Nephron (organoid): ENCODE measurements at regions not wholly inside any gene's neighbourhood (a gene's known extent, or its start where the extent isn't known, plus 50 kb on each side); places are given as distances from the start of the nearest gene placed in this dataset.
A peak's percentile ranks its signal among the peaks of the same experiment; 100 is the strongest.

Experiments used
- H3K27ac Mint-ChIP-seq, 3 experiments: 2 replicates each; pipeline ENCODE4 v1.8.0; 2020; ENCODE audit warnings: mixed read lengths in 3 of 3, mild to moderate bottlenecking in 2 of 3, moderate library complexity in 1 of 3
- H3K27me3 Mint-ChIP-seq: 2 replicates; pipeline ENCODE4 v1.8.0; 2021; ENCODE audit warnings: low read depth, mild to moderate bottlenecking, moderate library complexity, mixed read lengths
- H3K36me3 Mint-ChIP-seq: 2 replicates; pipeline ENCODE4 v1.8.0; 2020; ENCODE audit warnings: low read depth, mixed read lengths
- H3K4me1 Mint-ChIP-seq: 2 replicates; pipeline ENCODE4 v1.8.0; 2020; ENCODE audit warnings: mixed read lengths
- H3K4me3 Mint-ChIP-seq, 3 experiments: 2 replicates each; pipeline ENCODE4 v1.8.0; 2020; ENCODE audit warnings: mild to moderate bottlenecking in 3 of 3, mixed read lengths in 3 of 3, moderate library complexity in 2 of 3
- H3K9me3 Mint-ChIP-seq: 2 replicates; pipeline ENCODE4 v1.8.0; 2020; ENCODE audit warnings: mixed read lengths
- TF ChIP-seq, protein P1 (sequence below), 3 experiments: fragments of 200-600 bp; sonication (generic); IDR thresholded peaks; one replicate each; pipeline ENCODE4 v1.5.0; 2021; ENCODE audit warnings: antibody characterized with exemption in 3 of 3; ENCODE audit not compliant: unreplicated experiment in 3 of 3

DNA sequence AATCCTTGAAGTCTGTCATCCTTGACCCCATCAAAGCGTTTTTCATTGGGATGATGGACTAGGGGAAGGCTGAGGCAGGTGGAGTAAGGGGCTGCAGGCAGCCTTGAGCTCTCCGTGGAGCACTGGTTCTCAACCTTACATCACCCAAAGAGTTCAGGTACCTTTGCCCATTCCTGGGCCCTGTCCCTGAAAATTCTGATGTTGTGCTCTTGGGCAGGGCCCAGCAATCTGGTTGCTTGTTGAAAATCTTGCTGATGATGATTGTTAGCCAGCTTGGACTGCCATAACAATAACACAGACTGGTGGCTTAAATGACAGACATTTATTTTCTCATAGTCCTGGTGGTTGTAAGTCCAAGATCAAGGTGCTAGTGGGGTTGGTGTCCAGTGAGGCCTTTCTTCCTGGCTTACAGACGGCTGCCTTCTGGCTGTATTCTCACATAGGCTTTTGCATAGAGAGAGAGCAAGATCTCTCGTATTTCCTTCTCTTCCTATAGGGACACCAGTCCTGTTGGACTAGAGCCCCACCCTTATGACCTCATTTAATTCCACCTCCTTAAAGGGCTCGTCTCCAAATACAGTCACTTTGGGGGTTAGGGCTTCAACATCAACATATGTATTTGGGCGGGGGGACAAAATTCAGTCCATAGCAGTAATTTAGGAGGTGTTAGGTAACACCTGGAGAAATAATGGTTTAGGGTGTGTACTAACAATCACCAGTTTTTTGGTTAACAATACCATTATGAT is 104.9 kb downstream of the PLEKHG1 start:
- H3K27ac Mint-ChIP-seq, result peak overlapping the region; percentile 38 to 71 (median 69)
- H3K27me3 Mint-ChIP-seq, result peaks cover 7% of the 10 kb centered on the region
- H3K36me3 Mint-ChIP-seq, result no peaks in the 10 kb centered on the region
- TF ChIP-seq, protein P1, sequence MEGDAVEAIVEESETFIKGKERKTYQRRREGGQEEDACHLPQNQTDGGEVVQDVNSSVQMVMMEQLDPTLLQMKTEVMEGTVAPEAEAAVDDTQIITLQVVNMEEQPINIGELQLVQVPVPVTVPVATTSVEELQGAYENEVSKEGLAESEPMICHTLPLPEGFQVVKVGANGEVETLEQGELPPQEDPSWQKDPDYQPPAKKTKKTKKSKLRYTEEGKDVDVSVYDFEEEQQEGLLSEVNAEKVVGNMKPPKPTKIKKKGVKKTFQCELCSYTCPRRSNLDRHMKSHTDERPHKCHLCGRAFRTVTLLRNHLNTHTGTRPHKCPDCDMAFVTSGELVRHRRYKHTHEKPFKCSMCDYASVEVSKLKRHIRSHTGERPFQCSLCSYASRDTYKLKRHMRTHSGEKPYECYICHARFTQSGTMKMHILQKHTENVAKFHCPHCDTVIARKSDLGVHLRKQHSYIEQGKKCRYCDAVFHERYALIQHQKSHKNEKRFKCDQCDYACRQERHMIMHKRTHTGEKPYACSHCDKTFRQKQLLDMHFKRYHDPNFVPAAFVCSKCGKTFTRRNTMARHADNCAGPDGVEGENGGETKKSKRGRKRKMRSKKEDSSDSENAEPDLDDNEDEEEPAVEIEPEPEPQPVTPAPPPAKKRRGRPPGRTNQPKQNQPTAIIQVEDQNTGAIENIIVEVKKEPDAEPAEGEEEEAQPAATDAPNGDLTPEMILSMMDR (IDR thresholded peaks at IDR 0.05; ENCODE audit: unreplicated experiment in 3 of 3), result no peak
- H3K4me3 Mint-ChIP-seq, result no peak overlapping the region
- H3K4me1 Mint-ChIP-seq, result peaks cover 37% of the 10 kb centered on the region
- no peaks in the 10 kb centered on the region for H3K9me3 Mint-ChIP-seq

DNA sequence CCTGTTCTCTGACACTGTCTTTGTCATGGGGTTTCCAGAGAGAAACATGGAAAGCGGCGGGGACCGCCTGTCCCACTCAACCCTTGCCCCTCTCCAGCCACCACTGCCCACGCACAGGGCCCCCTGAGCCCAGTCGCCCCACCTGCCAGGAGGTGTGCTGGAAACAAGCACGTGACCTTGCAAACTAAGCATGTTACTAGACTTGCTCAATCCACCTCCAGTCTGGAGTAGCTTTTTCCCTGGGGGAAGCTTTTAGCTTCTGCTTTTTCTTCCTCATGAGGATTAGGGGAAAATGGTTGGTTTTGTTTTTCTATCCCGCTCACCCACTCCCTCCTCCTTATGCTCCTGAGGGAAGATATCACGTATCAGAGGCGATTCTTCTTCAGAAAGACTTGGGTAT is 105.7 kb downstream of the PLEKHG1 start:
- H3K4me1 Mint-ChIP-seq, result peaks cover 37% of the 10 kb centered on the region
- peaks cover 3% of the 10 kb centered on the region for H3K36me3 Mint-ChIP-seq
- H3K27ac Mint-ChIP-seq, result peak overlapping the region; percentile 38 to 84 (median 71)
- TF ChIP-seq, protein P1 (IDR thresholded peaks at IDR 0.05; ENCODE audit: unreplicated experiment in 3 of 3), result no peak
- peaks cover 5% of the 10 kb centered on the region for H3K27me3 Mint-ChIP-seq
- H3K9me3 Mint-ChIP-seq, result no peaks in the 10 kb centered on the region
- no peak overlapping the region for H3K4me3 Mint-ChIP-seq

- Mint-ChIP-seq H3K36me3 (peaks cover 3% of the 10 kb centered on the region), H3K27me3 (peaks cover 5% of the 10 kb centered on the region), H3K9me3 (no peaks in the 10 kb centered on the region), H3K27ac (no peak overlapping the region), H3K4me3 (no peak overlapping the region), H3K4me1 (peaks cover 49% of the 10 kb centered on the region)
- TF ChIP-seq, protein P1 (IDR thresholded peaks at IDR 0.05; ENCODE audit: unreplicated experiment in 3 of 3), result no peak
Observed at GRCh38 chr6:150710236-150710635, 110.6 kb downstream of the PLEKHG1 start.

GRCh38 chr6:150711061-150711460 is 111.4 kb downstream of the PLEKHG1 start:
- Mint-ChIP-seq H3K4me3 (no peak overlapping the region), H3K4me1 (peaks cover 41% of the 10 kb centered on the region), H3K36me3 (peaks cover 3% of the 10 kb centered on the region), H3K27ac (peak overlapping the region in 1 of 3 experiments; percentile 11), H3K9me3 (no peaks in the 10 kb centered on the region), H3K27me3 (peaks cover 5% of the 10 kb centered on the region)
- TF ChIP-seq, protein P1 (IDR thresholded peaks at IDR 0.05; ENCODE audit: unreplicated experiment in 3 of 3), result no peak

GRCh38 chr6:150711584-150712504 is 112.2 kb downstream of the PLEKHG1 start:
- peaks cover 5% of the 10 kb centered on the region for H3K27me3 Mint-ChIP-seq
- TF ChIP-seq, protein P1 (IDR thresholded peaks at IDR 0.05; ENCODE audit: unreplicated experiment in 3 of 3), result no peak
- H3K4me3 Mint-ChIP-seq, result no peak overlapping the region
- peaks cover 7% of the 10 kb centered on the region for H3K36me3 Mint-ChIP-seq
- peaks cover 45% of the 10 kb centered on the region for H3K4me1 Mint-ChIP-seq
- peak overlapping the region; percentile 7 to 96 (median 31) for H3K27ac Mint-ChIP-seq
- no peaks in the 10 kb centered on the region for H3K9me3 Mint-ChIP-seq
